ENCODE measurements at regions not wholly inside any gene's neighbourhood (a gene's known extent, or its start where the extent isn't known, plus 50 kb on each side); places are given as distances from the start of the nearest gene placed in this dataset.
A peak's percentile ranks its signal among the peaks of the same experiment; 100 is the strongest.
"Not testable (repeated sequence)": the region's sequence is repeated elsewhere in the genome, so short reads cannot be mapped to it uniquely, and the experiment has no call there.

- DNase-seq (ENCODE audit: low spot score), result no peak
Measured at GRCh38 chr2:228594012-228594411, 412.5 kb upstream of the SPHKAP start.

- DNase-seq (ENCODE audit: low spot score), result no peak
Measured at GRCh38 chr2:228592925-228593324, 411.4 kb upstream of the SPHKAP start.

- no peak for DNase-seq (ENCODE audit: low spot score)
Measured at GRCh38 chr2:228590681-228591080, 409.2 kb upstream of the SPHKAP start.

- DNase-seq (ENCODE audit: low spot score), result no peak
Measured at GRCh38 chr2:228589115-228589514, 407.6 kb upstream of the SPHKAP start.

GRCh38 chr2:228581731-228582130, 400.2 kb upstream of the SPHKAP start:
- no peak for DNase-seq (ENCODE audit: low spot score)

- DNase-seq (ENCODE audit: low spot score), result no peak
Measured at GRCh38 chr2:228575897-228576296, 394.4 kb upstream of the SPHKAP start.

DNA sequence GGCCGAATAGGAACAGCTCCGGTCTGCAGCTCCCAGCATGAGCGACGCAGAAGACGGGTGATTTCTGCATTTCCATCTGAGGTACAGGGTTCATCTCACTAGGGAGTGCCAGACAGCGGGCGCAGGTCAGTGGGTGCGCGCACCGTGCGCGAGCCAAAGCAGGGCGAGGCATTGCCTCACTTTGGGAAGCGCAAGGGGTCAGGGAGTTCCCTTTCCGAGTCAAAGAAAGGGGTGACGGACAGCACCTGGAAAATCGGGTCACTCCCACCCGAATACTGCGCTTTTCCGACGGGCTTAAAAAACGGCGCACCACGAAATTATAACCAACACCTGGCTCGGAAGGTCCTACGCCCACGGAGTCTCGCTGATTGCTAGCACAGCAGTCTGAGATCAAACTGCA, 386.8 kb upstream of the SPHKAP start:
- DNase-seq (ENCODE audit: low spot score), result not testable (repeated sequence)

DNA sequence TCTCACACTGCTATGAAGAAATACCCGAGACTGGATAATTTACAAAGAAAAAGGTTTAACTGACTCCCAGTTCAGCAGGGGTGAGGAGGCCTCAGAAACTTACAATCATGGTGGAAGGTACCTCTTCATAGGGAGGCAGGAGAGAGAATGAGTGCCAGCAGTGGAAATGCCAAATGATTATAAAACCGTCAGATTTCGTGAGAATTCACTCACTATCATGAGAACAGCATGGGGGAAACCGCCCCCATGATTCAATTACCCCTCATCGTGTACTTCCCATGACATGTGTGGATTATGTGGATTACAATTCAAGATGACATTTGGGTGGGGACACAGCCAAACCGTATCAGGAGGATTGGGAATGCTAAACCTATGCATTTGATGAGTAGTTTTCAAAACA, 380.3 kb upstream of the SPHKAP start:
- DNase-seq (ENCODE audit: low spot score), result no peak

- DNase-seq (ENCODE audit: low spot score), result no peak
Measured at GRCh38 chr2:228559774-228560415, 378.4 kb upstream of the SPHKAP start.

DNA sequence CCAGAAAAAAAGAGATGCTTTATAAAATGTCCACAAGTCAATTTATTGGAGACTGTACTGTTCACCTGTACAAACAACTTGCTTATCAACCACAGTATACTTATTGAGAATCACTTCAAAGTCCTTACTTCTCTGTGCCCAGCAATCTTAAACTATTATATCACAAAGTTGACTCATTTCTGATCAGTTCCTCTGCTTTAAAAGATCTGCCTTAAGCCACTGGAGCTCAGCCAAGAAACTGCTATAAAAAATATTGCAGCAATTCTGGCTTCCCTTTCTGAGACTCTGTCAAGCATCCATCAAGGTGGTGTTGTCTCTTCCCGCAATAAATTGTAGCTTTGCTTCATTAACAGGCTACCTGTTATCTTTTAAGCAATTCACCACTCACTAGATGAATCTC, 375.2 kb upstream of the SPHKAP start:
- DNase-seq (ENCODE audit: low spot score), result peak; percentile 5

DNA sequence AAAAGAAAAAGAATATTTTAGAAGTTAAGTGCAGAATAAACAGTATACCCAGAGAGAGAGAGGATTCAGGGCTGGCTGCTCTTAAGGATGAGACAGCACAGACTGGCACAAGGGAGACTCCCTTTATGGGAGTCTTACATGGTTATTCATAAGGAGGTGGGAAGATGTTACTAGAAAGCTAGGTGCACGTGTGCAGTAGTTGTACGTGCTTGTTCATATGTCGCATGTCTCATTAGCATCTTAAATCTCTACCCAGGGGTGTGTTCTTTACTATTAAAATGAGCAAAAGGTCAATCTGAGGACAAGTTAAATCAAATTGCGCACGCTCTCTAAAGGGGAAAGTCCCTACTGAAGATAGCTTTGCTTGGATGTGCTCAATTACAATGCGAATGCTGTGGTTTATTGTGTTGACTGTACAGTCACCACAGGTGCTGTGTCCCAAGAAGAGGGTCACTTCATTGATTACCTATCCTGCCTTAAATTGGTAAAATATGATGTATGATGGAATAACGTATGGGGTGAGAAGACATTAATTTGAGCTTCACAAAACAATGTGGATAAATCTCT, 368.0 kb upstream of the SPHKAP start:
- no peak for DNase-seq (ENCODE audit: low spot score)

DNA sequence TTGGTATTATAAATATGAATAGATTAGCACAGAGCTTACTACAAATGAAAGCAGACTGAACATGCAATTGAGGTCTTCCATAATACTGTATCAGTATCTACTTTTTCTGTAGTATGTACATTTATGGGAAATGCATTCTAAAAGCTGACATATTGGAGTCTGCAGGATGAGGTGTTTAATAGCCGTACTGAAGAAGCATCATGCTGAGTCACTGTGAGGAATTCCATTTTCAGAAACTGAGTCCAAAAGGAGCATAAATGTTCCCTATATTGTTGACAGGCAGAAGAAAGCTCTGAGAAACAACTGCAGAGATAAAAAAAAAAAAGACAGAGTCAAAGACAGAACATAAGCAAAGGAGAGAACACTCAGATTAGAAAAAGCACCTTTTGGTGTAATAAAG, 366.7 kb upstream of the SPHKAP start:
- DNase-seq (ENCODE audit: low spot score), result no peak

- peak; percentile 0 for DNase-seq (ENCODE audit: low spot score)
Measured at GRCh38 chr2:228545748-228546145, 364.3 kb upstream of the SPHKAP start.

DNA sequence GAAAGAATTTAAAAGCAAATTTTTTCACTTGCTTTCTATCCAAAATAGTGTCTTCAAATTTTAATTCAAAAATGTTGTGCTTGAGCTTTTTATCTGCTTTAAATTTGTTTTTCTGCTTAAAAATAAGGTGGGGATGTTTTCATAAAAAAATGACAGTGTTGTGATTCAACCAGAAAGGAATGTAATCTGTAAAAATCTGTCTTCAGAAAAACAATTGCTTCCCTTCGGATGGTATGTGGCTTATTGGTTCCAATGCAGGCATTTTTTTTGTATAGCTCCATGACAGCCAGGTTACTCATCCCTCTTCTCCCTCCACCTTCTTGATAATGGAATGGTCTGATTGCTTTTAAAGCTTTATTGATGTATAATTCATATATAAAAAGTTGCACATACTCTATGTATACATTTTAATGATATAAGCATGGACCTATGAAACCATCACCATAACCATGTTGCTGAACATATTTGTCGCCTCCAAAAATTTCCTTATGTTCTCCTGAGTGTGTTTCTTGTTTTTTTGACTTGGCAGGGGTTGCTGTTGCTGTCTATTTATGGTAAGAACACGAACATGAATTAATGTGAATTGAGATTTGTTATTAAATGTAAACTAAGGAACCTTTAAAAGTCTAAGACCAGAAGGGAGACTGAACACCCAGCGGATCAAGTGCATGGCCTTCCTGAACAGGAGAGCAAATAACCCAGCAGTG, 363.7 kb upstream of the SPHKAP start:
- no peak for DNase-seq (ENCODE audit: low spot score)

DNA sequence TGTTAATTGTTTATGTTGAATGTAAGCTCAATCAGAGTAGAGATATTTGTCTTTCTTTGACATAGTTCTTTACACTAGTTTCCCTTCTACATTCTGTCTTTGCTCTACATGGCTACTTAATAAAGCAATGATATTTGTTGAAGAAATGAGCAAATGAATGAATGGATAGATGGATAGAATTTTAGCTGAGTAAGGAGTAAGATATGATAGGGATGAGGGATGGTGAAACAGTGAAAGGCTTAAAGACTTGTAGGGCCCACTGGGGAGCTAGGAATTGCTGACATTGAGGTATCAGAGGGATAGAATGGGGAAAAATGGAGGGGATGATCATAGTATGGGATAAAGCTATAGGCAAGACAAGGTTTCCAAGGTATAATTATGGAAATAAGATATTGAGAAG, 361.6 kb upstream of the SPHKAP start:
- no peak for DNase-seq (ENCODE audit: low spot score)

GRCh38 chr2:228542277-228542676, 360.8 kb upstream of the SPHKAP start:
- no peak for DNase-seq (ENCODE audit: low spot score)

GRCh38 chr2:228541789-228542188, 360.3 kb upstream of the SPHKAP start:
- DNase-seq (ENCODE audit: low spot score), result no peak

DNA sequence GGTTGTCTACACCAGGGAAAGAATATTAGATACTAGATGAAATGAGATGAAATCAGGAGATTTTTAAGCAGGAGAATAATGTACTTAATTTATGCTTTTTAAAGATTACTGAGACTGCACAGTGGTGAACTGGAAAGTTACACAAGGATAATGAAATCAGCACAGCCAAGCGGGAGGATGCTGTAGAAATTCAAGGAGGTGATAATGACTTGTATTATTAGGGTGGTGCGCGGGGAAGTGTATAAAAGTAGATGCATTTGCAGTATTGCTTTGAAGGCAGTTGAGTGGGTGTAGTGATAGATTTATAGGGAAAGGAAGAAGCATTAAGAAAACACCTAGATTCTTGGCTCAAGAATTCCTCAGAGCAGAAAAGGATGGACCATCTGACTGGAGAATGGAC, 359.5 kb upstream of the SPHKAP start:
- no peak for DNase-seq (ENCODE audit: low spot score)

DNA sequence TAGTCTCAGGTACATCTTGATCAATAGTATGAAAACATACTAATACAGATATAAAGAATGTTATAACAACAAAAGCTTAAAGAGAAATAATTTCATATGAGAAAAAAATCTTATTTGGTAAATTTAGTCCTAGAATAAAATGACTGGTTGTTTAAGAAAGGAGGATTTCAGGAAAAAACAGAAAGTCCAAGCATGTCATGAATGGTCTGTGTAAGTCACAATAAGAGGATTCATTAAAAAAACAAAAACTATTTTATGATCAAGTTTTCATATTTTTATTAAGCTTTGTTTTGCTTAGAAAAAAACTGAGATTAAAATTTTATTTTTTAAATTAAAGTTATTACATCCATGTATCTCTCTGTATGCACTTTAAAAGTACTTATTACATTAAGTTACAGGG, 353.9 kb upstream of the SPHKAP start:
- no peak for DNase-seq (ENCODE audit: low spot score)

DNA sequence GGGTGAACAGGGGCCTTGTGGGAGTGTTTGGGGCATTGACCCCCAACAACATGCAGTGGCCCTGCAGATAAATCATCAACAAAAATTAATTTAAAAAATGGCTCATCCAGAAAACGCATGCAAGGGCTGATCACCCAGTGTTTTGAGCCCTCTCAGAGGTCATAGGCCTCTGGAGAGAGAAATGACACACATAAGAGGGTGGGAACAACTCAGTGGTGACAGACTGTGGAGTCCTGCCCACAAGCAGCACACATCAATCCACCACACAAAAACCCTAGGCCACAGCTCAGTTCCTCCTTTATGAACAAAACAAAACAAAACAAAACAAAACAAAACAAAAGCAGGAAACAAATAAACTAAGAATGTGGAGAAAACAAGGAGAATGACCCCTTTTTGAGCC, 351.7 kb upstream of the SPHKAP start:
- DNase-seq (ENCODE audit: low spot score), result no peak

GRCh38 chr2:228532233-228532632, 350.7 kb upstream of the SPHKAP start:
- DNase-seq (ENCODE audit: low spot score), result no peak

DNA sequence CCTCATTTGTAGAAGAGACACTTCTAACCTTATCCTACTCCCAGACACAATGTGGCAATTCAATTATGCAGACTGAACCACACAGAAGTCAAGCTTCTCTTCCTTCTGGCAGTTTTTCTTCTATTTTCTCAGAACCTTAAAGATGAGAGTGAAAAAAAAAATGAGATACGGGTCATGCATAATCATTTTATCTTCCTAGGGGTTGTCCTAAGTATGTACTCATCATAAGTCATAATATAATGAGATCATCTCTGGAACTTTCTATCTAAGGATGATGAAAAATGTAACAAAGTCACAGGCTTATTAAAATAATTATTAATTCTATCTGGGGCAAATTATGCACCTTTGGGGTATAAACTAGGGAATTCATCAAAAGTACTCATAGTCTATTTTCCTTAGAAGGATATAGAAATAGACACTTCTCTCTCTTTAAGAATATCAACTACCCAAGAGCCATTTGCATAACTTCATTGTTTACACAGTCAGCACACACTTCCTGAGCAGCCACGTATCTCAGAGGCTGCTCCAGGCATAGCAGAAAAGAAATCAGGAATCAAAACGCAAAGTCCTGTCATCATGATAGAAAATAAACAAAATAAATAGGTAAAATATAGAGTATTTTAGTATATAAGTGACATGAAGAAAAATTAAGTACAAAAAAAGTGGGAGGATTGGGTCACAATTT, 345.9 kb upstream of the SPHKAP start:
- no peak for DNase-seq (ENCODE audit: low spot score)

DNA sequence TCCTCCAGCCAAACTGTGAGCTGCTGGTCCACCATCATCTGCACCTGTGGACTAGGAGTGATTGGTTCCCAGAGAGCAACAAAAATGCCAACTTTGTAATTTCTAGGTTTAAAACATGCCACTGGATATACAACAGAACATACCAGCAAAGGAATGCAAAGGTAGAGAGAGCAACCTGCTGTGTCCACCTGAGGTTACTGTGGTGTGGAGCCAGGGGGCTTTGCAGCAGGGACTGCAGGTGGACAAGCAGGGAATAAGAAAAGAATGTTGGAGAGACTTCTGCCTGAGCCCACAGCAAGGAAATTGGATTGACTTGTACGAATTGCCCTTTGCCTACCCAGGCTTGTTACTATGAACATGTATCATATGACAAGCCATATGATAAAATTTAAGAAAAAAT, 345.2 kb upstream of the SPHKAP start:
- no peak for DNase-seq (ENCODE audit: low spot score)
